ENCODE measurements at regions not wholly inside any gene's neighbourhood (a gene's known extent, or its start where the extent isn't known, plus 50 kb on each side); places are given as distances from the start of the nearest gene placed in this dataset.
A peak's percentile ranks its signal among the peaks of the same experiment; 100 is the strongest.

GRCh38 chr2:8214036-8214615 lies 467.7 kb upstream of the ID2 start:
- in situ Hi-C loops (cut with HindIII; ENCODE audit: low pct_unique_long_range_greater_than_20kb, low sequenced_read_pairs): no loop called here
- no peak for DNase-seq (ENCODE audit: low read depth in 1 of 2, low spot score in 1 of 2)
- TF ChIP-seq JUND (IDR thresholded peaks at IDR 0.05; ENCODE audit: low read depth): no peak

- in situ Hi-C loops (cut with HindIII; ENCODE audit: low pct_unique_long_range_greater_than_20kb, low sequenced_read_pairs): no loop called here
- TF ChIP-seq JUND (IDR thresholded peaks at IDR 0.05; ENCODE audit: low read depth): no peak
- no peak for DNase-seq (ENCODE audit: low read depth in 1 of 2, low spot score in 1 of 2)
Measured at GRCh38 chr2:8215159-8215863, 466.5 kb upstream of the ID2 start.

GRCh38 chr2:8215982-8216381 lies 465.9 kb upstream of the ID2 start:
- in situ Hi-C loops (cut with HindIII; ENCODE audit: low pct_unique_long_range_greater_than_20kb, low sequenced_read_pairs): no loop called here
- TF ChIP-seq JUND (IDR thresholded peaks at IDR 0.05; ENCODE audit: low read depth): no peak
- DNase-seq (ENCODE audit: low read depth in 1 of 2, low spot score in 1 of 2): no peak

- in situ Hi-C loops (cut with HindIII; ENCODE audit: low pct_unique_long_range_greater_than_20kb, low sequenced_read_pairs): no loop called here
- DNase-seq (ENCODE audit: low read depth in 1 of 2, low spot score in 1 of 2): no peak
- no peak for TF ChIP-seq JUND (IDR thresholded peaks at IDR 0.05; ENCODE audit: low read depth)
Measured at GRCh38 chr2:8216397-8216796, 465.5 kb upstream of the ID2 start.

GRCh38 chr2:8217468-8218030 lies 464.3 kb upstream of the ID2 start:
- no peak for DNase-seq (ENCODE audit: low read depth in 1 of 2, low spot score in 1 of 2)
- TF ChIP-seq JUND (IDR thresholded peaks at IDR 0.05; ENCODE audit: low read depth): no peak
- in situ Hi-C loops (cut with HindIII; ENCODE audit: low pct_unique_long_range_greater_than_20kb, low sequenced_read_pairs): no loop called here

GRCh38 chr2:8219096-8219495 lies 462.8 kb upstream of the ID2 start:
- DNase-seq (ENCODE audit: low read depth in 1 of 2, low spot score in 1 of 2): no peak
- no peak for TF ChIP-seq JUND (IDR thresholded peaks at IDR 0.05; ENCODE audit: low read depth)
- in situ Hi-C loops (cut with HindIII; ENCODE audit: low pct_unique_long_range_greater_than_20kb, low sequenced_read_pairs): no loop called here

- TF ChIP-seq JUND (IDR thresholded peaks at IDR 0.05; ENCODE audit: low read depth): no peak
- peak in 1 of 2 experiments; percentile 44 for DNase-seq (ENCODE audit: low read depth in 1 of 2, low spot score in 1 of 2)
- in situ Hi-C loops (cut with HindIII; ENCODE audit: low pct_unique_long_range_greater_than_20kb, low sequenced_read_pairs): no loop called here
Measured at GRCh38 chr2:8219631-8220355, 462.1 kb upstream of the ID2 start.

GRCh38 chr2:8222979-8223694 lies 458.7 kb upstream of the ID2 start:
- TF ChIP-seq JUND (IDR thresholded peaks at IDR 0.05; ENCODE audit: low read depth): no peak
- in situ Hi-C loops (cut with HindIII; ENCODE audit: low pct_unique_long_range_greater_than_20kb, low sequenced_read_pairs): no loop called here
- no peak for DNase-seq (ENCODE audit: low read depth in 1 of 2, low spot score in 1 of 2)

GRCh38 chr2:8223695-8224346 lies 458.0 kb upstream of the ID2 start:
- DNase-seq (ENCODE audit: low read depth in 1 of 2, low spot score in 1 of 2): no peak
- in situ Hi-C loops (cut with HindIII; ENCODE audit: low pct_unique_long_range_greater_than_20kb, low sequenced_read_pairs): no loop called here
- TF ChIP-seq JUND (IDR thresholded peaks at IDR 0.05; ENCODE audit: low read depth): no peak

- in situ Hi-C loops (cut with HindIII; ENCODE audit: low pct_unique_long_range_greater_than_20kb, low sequenced_read_pairs): no loop called here
- DNase-seq (ENCODE audit: low read depth in 1 of 2, low spot score in 1 of 2): no peak
- no peak for TF ChIP-seq JUND (IDR thresholded peaks at IDR 0.05; ENCODE audit: low read depth)
Measured at GRCh38 chr2:8224347-8225190, 457.3 kb upstream of the ID2 start.

- DNase-seq (ENCODE audit: low read depth in 1 of 2, low spot score in 1 of 2): no peak
- in situ Hi-C loops (cut with HindIII; ENCODE audit: low pct_unique_long_range_greater_than_20kb, low sequenced_read_pairs): no loop called here
Measured at GRCh38 chr2:8225266-8225665, 456.6 kb upstream of the ID2 start.

More at GRCh38 chr2:8225266-8225665, 456.6 kb upstream of the ID2 start:
- TF ChIP-seq JUND (IDR thresholded peaks at IDR 0.05; ENCODE audit: low read depth): no peak

Data from T47D (cell line).